Fibroblast of skin of scalp (primary cell): ENCODE measurements at regions not wholly inside any gene's neighbourhood (a gene's known extent, or its start where the extent isn't known, plus 50 kb on each side); places are given as distances from the start of the nearest gene placed in this dataset.
A peak's percentile ranks its signal among the peaks of the same experiment; 100 is the strongest.

ENCODE experiments used
- DNase-seq: peaks from one replicate; pipeline ENCODE4 v3.0.0-alpha.2; 2013

- DNase-seq, result no peak
Measured at GRCh38 chr18:25470062-25470461, 118.1 kb upstream of the ZNF521 start.

DNA sequence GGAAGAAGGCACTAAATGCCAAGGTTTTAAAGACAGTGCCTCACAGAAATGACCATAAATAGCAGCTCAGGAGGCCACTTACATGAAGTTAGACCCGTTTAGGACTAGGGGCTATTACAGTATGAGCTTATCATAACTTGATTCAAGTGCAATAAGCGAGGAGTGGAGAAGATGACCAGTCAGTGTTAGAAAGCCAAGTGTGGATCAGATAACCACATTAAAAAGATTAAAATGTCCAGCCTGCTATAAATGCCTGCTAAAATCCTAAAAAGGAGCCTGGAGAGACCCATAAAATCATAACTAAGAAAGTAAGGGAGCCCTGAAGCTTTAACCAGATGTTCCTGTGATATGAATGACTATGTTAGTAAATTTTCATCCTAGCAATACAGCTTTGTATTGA lies 117.5 kb upstream of the ZNF521 start:
- DNase-seq, result no peak

- DNase-seq, result peak; percentile 70
Measured at GRCh38 chr18:25467226-25467987, 115.4 kb upstream of the ZNF521 start.

DNA sequence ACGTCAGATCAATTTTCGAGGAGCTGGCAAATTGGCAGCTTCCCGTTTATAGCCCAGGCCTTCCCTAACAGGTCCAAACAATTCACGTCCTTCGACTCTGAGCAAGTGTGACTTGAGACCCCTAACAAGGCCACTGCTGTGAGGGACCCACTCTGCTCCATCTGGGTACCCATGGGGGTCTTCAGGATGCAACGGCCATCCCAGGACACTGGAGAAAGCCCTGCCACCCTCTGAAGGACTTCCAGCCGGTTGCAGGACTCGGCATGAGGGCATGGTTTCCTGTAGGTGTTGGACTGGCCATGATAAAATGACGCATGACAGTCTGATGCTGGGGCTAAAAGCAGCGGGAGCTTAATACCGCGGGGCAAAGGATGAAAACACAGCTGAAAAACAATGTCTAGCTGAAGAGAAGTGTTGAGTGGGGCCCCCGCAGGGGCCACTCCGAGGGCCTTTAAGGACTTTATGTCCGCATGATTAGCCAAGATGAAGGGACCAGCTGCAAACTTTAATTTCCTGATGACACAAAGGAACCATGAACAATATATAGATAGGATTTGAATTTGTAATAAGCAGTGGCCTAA lies 113.3 kb upstream of the ZNF521 start:
- DNase-seq, result no peak

- DNase-seq, result peak; percentile 81
Measured at GRCh38 chr18:25464227-25464626, 112.3 kb upstream of the ZNF521 start.

DNA sequence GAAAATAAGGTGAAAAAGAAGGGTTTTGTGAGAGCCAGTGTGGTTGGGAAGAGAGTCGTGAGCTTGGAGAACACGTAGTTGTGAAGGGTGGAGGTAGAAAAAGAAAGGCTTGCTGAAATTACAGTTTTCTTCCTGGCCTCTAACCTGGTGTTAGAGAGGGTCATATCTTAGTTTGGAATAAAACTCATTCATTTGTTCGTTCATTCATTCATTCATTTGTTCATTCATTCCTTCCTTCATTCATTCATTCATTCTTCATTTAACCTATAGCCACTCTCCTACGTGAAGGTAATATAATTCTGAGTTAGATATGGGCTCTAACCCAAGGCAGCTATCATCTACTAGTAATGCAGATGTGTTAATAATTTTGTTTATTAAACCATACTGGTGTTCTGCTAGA lies 111.8 kb upstream of the ZNF521 start:
- no peak for DNase-seq

GRCh38 chr18:25459814-25460213 lies 107.8 kb upstream of the ZNF521 start:
- DNase-seq, result peak; percentile 60

DNA sequence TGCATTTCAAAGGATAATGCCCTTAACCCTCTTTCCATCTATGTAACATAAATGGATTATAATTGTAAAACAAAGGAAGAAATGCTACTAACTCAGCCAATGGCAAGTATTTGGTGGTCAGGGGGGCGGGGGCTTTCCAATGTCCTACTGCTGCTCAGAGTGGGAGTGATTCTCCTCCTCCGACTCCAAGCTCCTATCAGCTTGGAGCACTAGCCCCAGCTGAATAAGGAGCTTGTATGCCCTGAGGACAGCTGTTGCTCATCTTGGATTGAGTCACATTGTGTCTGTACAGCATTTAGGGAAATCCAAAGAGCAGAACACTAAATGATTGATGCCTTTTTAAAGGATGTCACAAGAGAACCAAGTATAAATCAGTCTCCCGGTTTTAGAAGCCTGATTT lies 105.6 kb upstream of the ZNF521 start:
- DNase-seq, result peak; percentile 55

- DNase-seq, result peak; percentile 36
Measured at GRCh38 chr18:25457126-25457525, 105.2 kb upstream of the ZNF521 start.

DNA sequence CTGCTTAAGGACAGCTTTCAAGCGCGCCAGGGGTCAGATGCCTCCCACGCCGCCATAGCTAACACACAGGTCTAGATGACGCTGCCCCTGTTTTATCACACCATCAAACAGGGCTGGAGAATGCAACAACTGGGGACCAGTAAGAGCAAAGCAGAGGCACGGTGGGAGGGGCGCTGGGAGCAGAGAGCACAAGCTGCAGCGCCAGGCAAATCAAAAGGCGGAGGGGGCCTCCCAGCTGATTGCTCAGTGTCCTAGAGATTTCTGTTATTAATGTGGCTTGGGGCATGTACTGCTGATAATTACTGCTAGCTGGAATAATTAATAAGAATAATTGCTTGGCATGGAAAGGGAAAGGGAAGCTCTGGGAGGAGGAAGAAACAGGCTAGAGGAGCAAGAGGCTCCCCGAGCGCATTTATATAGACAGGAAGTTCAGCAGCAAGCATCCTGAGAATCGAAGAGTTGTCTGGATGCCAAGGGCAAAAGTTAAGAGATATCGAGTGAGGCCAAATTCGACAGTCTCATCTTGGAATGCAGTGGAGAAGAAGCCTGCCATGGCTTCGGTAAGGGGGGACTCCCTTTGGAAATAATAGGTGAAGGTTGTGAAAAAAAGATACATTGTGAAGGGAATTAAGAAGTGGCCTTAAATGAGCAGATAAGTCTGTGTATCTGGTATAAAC lies 104.5 kb upstream of the ZNF521 start:
- no peak for DNase-seq

GRCh38 chr18:25455646-25456045 lies 103.7 kb upstream of the ZNF521 start:
- no peak for DNase-seq

- no peak for DNase-seq
Measured at GRCh38 chr18:25455159-25455558, 103.2 kb upstream of the ZNF521 start.

DNA sequence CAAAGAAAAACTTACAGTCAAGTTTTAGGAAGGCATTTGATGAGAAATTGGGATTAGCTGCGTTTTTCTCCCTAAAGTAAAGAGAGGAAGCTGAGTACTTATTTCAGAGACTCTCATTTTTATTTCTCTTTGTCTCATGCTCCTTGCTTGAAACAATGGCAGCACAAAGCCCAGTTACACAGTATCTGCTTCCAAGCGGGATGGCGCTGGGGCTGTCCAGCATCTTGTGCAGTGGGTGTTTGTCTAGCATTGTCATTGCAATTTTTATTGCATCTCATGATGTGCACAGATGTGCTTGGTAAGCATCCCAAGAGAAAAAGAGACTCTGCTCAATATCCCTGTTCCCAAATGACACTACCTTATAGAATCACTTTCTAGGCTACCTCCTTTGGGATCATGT lies 102.8 kb upstream of the ZNF521 start:
- DNase-seq, result no peak

DNA sequence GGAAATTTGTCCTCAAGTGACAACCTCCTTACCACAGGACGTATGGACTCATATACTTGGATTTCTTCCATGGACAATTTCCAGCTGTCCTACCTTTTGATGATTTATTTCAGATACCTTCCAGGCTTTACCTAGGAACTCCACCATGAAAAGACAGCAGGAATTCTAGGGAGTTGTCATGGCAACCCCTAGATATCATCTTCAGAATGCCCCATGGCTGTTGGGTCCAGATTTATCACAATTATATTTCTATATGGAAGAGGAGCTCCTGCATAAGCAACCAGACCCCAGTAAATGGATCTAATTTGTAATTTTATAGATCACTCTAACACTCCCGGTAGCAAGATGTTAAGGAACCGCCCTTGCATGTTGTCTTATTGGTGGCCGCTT lies 102.3 kb upstream of the ZNF521 start:
- DNase-seq, result no peak

GRCh38 chr18:25453556-25454269 lies 101.7 kb upstream of the ZNF521 start:
- peak; percentile 78 for DNase-seq

DNA sequence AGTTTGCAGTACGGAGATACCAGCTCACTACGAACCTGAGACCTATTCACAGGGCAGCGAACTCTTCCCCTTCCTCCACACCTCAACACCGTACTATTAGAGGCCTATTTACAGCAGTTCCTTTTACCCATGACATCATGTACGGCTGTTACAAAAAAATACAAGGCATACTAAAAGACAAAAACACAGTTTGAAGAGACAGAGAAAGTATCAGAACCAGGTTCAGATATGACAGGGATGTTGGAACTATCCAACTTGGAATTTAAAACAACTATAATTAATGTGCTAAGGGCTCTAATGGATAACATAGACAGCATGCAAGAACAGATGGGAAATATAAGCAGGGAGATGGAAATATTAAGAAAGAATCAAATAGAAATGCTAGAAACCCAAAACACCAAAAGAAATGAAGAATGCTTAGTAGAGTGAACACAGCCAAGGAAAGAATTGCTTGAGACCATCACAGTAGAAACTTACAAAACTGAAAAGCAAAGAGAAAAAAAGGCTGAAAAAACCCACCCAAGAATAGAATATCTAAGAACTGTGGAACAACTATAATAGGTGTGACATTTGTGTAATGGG lies 99.2 kb upstream of the ZNF521 start:
- no peak for DNase-seq

DNA sequence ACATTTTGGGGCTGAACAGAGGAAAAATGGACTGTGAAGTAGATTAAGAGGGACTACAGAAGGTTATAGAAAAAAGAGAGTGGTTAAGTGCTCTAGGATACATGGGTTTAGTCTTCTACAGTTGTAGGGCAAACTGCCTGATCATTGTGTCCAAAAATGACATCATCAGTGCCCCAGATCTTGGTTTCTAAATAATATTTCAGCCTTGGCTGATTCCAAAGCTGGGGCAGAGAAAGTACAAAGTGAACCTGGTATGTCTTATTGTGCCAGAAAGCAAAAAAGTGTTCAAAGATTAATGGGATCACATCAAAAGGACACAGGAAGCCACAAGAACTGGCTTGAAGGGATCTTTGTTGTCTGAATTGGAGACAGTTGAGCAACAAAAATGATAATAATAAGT lies 97.1 kb upstream of the ZNF521 start:
- DNase-seq, result no peak

GRCh38 chr18:25446972-25447371 lies 95.0 kb upstream of the ZNF521 start:
- no peak for DNase-seq

DNA sequence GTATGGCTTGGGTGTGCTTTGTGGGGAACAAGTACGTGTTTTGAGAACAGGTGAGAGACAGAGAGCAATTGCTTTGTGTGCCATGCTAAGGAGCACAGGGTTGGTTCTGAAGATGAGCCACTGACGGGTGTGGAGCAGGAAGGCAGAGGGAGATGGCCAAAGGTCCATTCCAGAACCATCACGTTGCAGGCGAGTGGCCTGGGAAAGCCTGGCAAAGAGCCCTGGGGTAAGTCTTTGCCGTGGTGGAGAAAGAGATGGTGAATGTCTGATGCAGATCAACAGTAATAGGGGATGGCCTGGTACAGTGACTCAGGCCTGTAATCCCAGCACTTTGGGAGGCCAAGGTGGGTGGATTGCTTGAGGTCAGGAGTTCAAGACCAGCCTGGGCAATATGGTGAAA lies 93.5 kb upstream of the ZNF521 start:
- DNase-seq, result no peak

DNA sequence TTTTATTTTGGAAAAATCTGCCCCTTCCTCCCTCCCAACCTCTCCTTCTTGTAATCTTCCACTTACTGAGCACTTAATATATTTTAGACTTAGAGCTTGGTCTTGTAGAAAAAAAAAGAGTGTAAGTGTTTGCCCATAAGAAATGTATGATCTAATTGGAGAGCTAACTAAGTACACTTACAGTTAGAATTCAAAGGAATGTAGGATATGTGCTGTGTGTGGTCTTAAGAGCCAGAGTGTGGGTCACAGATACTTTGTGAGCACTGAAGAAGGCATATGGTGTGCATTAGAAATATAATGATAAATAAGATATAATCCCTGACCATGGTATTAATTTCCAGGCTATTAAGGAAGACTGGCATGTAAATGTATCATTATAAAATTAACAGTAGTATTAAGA lies 91.8 kb upstream of the ZNF521 start:
- DNase-seq, result peak; percentile 53

DNA sequence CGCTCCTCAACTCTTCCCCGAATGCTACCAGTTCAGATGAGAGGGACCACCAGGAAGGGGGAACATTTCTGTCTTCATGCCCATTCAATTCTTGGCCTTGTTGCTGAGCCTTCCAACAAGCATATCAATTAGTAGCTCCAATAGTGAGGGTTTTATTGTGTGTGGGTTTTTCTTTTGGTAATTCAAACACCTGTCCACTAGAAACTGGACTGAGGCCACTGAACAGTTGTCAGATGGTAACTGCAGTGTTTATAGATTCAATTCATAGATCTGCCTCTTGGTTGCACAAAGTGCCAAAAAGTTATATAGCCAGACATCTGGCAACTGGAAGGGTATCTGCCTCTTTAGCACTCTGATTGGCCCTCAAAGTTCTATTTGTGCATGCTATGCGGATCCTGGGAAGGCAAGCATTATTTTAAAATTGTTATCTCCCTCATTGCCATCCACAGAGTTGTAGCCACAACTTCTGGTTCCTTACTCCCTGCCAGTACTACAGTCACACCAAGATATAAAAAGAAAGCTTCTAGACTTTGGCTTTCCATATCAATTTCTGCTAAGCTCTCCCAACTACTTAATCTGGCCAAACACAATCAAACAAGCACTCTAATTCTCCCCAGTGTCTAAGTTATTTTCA lies 83.3 kb upstream of the ZNF521 start:
- DNase-seq, result no peak

GRCh38 chr18:25434745-25435144 lies 82.8 kb upstream of the ZNF521 start:
- no peak for DNase-seq

- no peak for DNase-seq
Measured at GRCh38 chr18:25433590-25433989, 81.6 kb upstream of the ZNF521 start.
